GM21423 (cell line): ENCODE measurements at regions not wholly inside any gene's neighbourhood (a gene's known extent, or its start where the extent isn't known, plus 50 kb on each side); places are given as distances from the start of the nearest gene placed in this dataset.

Source experiments
- ATAC-seq: cut with Tn5 transposase; IDR thresholded peaks from one replicate; pipeline ENCODE4 v1.9.1; 2021; ENCODE audit warnings: mild to moderate bottlenecking, moderate library complexity; ENCODE audit not compliant: unreplicated experiment

DNA sequence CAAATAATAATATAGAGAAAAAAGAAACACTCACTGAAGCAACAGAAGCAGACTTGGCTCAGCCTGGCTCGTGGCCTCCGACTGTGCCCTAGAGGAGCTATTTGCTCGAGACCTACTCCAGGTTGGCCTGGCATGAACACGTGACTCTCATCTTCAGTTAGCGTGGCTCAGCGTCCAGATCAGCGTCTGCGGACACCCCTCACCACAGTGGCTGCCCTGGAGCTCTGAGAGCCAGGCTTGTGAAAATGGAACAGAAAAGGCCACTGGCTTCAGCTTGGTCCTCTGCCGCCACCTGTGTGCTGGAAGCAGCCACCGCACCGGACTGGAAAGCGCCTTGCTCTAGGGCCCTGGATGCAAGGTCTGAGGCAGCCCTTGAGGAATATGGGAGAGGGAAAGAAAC, 1184.0 kb upstream of the GYPC start:
- peak; percentile 51 for ATAC-seq

DNA sequence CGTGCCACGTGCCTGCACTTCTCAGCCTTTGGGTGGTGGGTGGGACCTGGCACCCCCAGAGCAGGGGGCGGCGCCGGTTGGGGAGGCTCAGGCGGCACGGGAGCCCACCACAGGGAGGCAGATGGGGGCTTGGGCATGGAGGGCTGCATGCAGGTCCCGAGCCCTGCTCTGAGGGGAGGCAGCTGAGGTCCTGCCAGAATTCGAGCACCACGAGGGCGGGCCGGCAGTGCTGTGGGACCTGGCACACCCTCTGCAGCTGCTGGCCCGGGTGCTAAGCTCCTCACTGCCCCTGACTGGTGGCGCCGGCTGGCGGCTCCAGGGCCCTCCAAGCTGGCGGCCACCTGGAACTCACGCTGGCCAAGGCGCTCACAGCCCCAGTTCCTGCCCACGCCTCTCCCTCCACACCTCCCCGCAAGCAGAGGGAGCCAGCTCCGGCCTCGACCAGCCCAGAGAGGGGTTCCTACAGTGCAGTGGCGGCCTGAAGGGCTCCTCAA, 1176.8 kb upstream of the GYPC start:
- ATAC-seq: no peak

DNA sequence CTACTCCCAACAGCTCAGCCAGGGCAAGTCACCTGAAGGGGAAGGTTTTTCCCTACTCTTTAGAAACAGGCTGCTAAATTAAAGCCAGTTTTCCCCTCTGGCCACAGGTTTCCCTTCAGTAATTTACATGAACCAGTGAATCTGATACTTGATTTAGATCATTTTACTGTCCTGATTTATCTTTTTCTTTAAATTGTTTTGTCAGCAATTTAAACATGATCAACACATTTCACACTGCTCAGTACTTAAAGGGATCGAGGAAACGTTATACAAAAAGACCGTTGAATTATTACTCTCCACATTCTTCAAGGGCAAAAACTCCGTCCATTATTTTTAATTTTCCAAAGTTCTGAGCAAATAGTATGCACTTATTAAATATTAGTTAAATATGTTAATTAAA, 1165.7 kb upstream of the GYPC start:
- ATAC-seq: no peak

DNA sequence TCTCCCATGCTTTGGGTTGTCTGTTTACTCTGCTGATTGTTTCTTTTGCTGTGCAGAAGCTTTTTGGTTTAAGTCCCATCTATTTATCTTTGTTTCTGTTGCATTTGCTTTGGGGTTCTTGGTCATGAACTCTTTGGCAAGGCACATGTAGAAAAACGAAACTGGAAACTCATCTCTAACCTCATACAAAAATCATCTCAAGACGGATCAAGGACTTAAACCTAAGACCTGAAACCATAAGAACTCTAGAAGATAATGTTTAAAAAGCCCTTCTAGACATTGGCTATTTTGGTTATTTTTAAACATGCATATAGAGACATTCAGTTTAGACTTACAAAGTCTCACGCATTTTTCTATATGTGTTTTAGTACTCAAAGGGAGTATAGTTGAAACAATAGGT, 1164.3 kb upstream of the GYPC start:
- ATAC-seq: no peak

DNA sequence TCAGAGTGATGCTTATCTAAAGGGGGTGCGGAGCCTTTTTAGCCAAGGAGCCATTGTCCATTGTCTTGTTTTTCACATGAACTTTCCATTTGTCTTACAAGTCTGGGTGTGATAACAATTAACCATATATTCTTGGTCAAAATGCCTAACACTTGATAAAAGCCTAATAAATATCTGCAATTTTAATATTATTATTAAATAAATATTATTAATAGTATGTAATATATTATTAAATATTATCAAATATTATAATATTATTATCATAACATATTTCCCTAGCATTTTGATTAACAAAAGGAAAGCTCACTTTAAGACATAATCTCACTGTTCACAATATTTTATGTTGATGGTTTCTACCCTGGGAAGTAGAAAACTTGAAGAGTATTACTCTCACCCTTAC, 1143.6 kb upstream of the GYPC start:
- no peak for ATAC-seq

DNA sequence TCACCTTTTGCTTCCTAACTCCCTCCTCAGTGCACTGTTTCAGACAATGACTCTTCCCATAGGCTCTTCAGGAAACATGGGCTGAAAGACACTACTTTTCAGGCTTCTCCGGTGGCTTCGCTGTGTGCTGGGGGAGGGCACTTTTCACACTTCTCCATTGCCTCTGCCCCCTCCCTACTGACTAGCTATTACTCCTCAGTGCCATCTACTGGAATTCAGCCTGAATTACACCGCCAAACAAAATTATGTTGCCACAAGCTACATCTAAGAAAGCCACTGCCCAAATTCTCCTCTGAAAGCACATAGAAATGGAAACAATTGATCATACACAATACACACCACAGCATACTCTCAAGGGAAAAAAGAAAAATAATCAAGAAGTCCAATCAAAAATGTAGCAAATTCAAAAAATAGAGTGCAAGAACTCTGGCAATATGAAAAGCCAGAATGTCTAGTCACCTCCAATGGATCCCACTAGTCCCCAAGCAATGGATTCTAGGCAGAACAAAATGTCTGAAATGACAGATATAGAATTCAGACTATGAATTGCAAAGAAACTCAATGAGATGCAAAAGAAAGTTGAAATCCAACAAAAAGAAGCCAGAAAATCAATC, 1139.4 kb upstream of the GYPC start:
- ATAC-seq: peak; percentile 70

DNA sequence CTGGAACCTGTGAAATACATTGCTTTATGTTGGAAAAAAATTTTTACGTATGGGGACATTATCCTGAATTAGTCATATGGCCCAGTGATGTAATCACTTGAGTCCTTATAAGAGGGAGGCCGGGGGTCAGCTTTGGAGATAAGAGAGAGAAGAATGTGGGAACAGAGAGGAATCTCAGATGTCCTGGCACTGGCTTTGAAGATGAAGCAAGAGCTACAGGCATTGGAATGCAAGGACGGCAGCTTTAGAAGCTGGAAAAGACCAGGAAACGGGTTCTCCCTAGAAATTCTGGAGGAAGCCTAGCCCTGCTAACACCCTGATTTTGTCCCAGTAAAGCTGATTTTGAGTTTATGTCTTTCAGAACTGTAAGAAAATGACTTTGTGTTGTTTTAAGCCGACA, 1129.9 kb upstream of the GYPC start:
- ATAC-seq: no peak

DNA sequence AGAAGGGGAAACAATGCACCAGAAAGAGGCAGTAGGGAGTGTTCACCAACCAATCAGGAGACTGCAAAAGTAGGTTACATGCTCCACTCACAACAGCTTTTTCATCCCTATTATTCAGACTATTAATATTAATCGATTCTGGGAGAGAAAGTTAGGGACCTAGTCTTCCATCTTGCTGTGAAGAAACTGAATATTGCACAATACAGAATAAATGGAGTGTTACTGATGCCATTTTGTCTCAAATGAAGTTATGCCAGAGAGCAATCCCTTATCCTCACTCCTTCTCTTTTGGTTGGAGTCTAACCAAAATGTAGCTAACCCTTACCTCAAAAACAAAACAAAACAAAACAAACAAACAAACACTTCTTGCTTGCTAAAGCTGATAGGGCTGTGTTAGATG, 1120.9 kb upstream of the GYPC start:
- ATAC-seq: no peak

DNA sequence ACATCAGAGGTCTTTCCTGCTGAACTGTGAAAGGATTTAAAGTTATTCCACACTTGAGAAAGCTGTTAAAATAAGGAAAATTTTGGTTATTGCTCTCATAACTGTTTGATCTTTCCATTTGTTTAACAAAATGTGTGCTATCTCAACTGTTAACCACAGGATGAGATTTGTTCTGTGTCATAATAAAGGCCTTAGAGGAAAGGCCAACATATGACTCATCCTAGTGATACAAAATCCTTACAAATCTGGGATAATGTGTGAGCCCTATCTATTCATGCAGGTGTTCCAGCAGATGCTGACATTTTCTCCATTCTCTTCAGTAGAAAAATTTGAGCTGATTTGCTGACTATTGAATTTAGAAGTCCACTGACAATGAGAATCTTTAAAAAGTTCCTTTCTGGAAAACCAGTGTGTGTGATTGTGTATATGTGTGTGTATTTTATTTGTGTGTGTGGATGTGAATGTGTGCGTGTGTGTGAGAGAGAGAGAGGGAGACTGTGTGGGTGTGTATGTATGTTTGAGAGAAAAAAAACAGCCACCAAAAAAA, 1111.9 kb upstream of the GYPC start:
- ATAC-seq: no peak

DNA sequence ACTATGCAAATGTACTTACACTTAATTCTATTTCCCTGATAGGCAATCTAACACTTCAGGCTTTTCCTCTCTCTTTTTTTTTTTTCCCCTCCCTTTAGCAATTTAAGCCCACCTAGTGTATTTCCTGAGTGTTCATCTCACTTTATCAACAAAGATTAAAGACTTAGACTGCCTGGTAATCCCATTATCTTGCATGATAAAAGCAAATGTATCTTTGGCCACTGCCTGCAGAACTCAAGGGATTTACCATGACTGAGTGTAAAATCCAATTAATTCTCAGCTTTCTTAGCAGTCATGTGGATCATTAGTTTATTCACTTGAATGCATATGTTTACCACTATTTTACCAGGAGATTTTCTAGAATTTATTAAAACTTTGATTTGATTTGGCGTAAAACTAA, 1102.2 kb upstream of the GYPC start:
- no peak for ATAC-seq

DNA sequence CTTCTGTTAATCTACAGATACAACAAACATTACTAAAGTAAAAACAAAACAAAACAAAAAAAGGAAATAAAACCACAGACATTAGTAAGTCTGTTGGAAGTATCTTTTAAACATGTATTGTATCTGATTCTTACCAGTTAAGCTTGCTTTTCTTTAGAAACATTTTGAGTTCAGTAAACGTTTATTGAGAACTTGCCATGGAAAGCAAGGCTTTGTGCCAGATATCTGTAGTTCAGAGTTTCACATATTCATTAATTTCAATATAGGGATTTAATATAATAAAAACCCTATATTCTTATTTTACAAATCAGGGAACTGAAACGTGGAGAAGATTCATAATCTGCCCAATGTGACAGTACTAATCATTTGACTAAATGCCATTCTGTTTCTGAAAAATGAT, 1101.0 kb upstream of the GYPC start:
- no peak for ATAC-seq

DNA sequence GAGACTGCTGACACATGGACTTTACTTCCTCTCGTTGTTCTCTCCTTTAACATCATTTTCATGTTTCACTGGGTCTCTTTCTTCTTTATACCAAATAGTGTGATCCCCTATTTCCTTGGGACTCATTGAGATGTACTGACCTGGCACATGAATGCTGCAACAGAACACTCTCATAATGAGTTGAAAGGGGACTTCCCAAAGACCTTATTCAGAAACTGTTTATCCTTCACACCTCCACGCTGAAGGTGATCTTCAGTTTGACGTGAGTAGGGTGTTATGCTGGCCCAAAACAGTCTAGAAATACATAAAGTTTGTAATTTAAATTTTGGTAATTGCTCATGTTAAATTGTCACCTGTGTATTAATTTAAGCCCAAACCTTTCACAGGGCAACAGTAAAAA, 1096.8 kb upstream of the GYPC start:
- no peak for ATAC-seq

DNA sequence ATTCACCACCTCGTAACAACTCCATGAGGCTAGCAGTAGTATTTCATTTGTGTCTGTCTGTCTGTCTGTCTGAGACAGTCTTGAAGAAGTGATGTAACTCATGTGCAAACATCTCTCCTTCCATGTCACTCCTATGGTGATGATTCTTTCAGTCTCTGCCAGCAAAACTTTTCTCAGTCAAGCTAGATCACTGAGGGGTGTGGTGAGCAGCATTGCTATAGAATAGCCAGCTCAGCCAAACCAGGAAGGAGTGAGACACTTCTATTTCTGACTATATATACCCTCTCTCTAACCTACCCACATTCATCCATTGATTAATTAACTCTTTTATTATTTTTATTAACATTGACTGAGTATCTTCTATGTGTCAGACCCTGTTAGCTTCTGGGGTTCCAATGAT, 1095.1 kb upstream of the GYPC start:
- ATAC-seq: no peak

DNA sequence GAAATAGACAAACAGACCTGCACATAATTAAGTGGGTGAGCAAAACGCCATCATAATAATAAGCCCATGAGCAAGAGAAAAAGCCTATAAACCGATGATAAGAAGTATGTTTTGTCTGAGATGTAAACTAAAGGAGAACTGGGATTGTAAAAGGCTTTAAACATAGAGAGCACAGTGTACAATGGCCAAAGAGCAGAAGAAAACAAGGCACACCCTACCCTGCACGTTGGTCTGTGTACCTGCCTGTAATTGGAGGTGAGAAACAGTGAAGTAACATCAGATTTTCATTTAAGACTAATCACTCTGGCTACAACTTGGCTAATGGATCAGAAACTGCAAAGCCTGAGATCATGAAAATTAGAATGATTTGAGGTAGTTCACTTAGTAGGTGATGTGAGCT, 1094.7 kb upstream of the GYPC start:
- no peak for ATAC-seq

DNA sequence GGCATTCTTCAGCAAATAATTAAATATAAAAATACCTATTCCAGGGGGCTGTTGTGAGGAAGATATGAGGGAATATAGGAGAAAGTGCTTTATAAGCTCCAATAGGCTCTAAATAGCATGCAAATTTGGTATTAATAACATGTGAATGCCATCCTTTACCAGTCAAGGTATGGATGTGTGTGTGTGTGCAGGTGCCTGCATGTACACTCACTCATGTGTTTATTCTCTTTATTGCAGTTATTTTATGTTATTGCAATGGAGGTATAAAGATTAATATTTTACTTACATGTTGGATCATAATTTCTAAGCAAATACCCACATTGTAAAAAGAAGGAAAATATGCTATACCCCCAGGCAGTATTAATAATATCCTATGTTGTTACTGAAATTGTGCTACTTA, 1093.0 kb upstream of the GYPC start:
- ATAC-seq: no peak

DNA sequence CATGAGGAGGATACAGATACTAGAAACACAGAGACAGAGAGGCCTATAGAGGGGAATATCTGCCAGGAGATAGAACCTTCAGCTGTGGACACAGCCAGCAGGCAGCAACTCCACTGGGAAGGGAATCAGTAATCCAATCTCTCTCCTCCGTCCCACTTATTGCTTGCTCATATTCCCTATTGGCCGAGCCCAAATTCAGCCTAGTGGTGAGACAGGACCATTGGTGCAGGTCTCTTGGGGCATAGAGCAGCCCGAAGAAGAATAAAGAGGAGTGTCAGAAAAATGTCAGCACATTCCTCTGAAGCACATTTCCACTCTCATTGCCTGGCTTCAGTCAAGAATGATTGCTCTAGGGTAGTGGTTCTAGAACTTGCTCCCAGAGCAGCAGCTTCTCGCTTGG, 1091.5 kb upstream of the GYPC start:
- no peak for ATAC-seq

DNA sequence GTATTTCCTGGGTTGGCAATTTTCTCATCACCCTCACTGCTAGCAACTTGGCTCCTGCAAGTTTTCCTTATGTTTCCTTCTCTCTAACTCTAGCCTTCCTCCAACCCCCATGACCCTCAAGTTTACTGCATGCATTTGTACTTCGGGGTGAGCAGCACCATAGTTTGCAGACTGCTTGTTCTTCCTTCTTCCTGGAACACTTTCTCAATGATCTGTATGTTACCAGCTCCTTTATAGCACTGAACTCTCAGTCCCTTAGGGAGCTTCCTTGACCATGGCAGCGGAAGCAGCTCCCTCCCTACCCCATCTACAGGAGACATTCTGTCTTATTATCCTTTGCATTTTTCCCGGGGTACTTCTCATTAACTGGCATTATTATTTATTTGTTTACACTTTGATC, 1089.5 kb upstream of the GYPC start:
- no peak for ATAC-seq

DNA sequence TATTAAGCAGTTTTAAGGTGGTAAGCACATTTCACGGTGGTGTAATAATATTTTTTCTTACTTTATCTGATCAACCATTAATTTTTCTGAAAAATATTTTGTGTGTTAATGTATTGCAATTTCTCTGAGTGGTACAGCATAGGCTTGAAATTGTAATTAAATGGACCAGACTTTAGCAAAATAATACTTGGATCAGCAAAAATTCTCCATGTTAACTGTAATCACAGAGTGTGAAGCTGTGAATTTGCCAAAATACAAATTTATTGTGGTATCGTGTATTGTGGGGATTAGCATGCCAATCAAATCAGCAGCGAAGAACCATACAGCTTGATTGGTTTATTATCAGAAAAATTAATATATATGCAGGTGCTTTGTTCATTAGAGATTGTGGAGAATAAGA, 1088.9 kb upstream of the GYPC start:
- no peak for ATAC-seq

DNA sequence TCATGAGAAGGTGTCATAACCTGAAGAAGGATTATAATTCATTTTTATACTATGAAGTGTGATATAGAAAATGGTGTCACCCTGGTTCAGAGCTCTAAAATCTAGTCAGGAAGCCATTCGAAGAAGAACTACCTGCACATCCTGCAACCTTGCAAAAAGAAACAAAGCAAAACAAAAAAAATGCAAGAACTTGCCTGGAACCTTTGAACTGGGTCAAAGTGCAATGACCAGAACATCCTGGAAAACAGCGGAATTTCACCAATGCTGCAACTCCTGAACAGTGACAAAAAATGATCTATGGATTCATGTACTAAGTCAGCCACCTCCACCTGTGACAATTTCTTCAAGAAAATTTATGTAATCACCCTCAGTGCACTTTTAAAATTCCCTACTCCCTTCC, 1083.3 kb upstream of the GYPC start:
- ATAC-seq: no peak

DNA sequence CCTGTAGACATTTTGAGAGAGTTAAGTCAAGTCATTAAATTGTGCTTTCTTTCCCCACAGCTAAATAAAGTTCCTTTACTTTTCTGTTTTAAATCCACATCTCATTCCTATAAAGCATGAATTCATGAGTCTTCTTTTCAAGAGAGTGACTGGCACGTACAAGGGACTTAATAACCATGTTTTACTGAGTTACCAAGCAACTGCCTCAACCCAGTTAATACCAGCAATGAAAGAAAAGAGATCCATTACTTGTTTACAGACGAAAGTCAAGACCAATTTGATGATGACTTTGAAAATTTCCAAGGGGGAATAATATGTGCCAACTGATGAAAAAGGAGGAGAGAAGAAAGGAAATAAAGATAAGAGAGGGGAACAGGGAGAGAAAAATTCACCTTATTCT, 1082.5 kb upstream of the GYPC start:
- no peak for ATAC-seq

DNA sequence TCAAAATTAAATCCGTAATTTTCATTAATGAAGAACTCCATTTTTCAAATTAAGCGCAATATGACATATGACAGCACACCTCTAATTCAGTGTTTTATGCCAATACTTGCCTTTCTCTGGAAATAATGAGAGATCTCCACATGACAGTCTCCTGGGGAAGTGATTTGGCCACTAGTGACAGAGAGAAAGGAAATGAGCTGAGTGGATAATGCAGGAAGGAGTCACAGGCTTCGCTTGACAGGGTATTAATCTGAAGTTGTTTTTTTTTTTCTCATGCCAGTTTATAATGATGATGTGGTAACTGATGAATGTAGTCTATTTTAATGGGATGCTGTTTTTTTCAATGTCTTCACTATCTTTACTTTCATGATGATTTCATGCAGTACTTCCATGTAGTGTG, 1079.4 kb upstream of the GYPC start:
- no peak for ATAC-seq

DNA sequence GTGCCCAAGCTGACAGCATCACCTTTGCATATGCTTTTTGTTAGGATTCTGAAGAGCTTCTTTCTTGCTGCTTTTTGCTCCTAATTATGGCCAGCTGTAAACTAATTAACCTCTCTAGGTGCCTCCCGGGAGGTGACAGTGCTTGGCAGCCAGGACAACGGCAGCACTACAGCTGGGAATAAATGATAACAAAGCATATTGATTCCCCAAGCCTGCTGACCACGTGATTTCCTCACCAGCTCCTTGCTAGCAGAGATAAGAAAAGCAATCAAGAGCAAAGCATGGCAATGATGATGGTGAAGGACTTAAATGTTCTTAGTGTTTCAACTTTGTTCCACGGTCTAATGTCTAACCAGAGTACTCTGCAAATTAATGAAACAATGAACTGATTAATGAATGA, 1074.4 kb upstream of the GYPC start:
- ATAC-seq: no peak

DNA sequence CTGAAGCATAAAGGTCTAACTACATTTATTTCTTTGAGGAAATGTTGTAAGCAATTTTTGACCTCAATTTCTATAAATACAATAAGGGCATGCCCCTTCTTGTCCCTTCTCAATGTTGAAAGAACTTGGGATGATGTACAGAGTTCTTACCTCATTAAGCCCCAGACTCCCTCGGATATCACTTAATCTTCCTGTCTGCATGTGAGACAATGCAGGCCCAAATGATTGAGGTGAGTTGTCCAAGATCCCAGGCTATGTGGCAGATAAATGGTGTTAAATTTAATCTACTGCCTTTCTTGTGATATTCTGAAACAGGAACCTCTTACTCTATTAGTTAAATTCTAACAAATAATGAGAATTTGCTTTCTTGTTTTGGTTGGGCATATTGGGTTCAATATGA, 1073.4 kb upstream of the GYPC start:
- ATAC-seq: no peak
